ACHN (cell line): ENCODE measurements at regions not wholly inside any gene's neighbourhood (a gene's known extent, or its start where the extent isn't known, plus 50 kb on each side); places are given as distances from the start of the nearest gene placed in this dataset.

ENCODE experiments used
- DNase-seq: peaks from one replicate; pipeline ENCODE4 v3.0.0-alpha.2; 2015
- in situ Hi-C: cut with HindIII; loops from 2 replicates; pipeline ENCODE4 v1.10.0; 2017; ENCODE audit warnings: low sequenced_read_pairs, low pct_ligation_motif_present, low pct_unique_long_range_greater_than_20kb

DNA sequence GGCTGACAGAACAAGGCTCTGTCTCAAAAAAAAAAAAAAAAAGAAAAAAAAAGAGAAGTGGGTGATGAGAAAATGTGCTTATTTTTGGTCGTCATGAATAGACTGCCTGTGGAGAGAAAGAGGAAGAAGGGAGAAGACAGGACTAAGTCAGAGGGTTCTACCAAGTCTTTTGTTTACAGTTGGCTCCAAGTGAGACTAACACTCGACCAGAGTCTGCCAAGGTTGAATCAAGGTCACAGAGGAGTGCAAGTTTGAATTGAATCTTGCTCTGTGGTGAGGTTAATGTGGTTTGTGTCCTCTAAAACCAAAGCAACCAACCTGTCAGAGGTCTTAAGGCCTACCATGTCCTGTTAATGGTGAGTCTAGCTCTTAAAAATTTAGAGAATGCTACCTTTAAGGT, 334.1 kb upstream of the GRM7 start:
- DNase-seq: no peak
- in situ Hi-C loops: no loop called here

DNA sequence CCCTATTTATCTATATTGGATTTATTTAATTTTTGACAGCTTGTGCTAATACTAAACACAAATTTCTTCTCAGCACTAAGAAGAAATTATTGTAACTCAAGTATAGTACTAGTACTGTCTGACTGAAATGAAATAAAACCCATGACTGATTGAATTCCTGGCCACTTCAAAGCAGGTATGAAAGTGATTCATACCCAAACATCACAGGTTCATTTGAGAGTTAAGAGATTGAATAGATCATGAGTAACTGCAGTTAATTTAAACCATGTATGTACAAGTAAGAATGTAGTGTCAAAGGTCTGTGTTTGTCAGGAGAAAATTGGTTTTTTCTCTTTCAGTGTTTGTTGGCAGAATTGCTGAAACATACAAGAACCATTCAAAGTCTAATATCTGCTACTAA, 332.0 kb upstream of the GRM7 start:
- no peak for DNase-seq

DNA sequence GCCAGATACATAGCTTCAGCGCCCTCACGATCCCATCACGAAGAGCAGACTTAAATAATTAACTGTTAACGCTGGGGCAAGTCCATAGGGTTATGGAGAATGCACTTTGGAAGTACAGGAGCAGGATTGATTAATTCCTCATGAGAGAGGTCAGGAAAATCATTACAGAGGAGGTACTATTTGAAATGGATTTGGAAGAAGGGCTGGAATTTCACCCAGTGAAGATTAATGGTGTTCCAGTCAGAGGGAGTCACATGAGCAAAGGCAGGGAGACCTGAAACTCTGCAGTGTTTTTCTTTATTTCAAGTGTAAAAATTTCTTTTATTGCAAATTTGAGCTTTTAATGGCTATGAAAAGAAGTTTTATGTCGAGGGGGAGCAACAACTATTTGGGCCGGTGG, 329.8 kb upstream of the GRM7 start:
- DNase-seq: no peak
- in situ Hi-C loops: no loop called here

More for the DNA sequence above, 332.0 kb upstream of the GRM7 start:
- in situ Hi-C loops: no loop called here

- in situ Hi-C loops: no loop called here
- DNase-seq: no peak
Observed at GRCh38 chr3:6532101-6532500, 328.8 kb upstream of the GRM7 start.

DNA sequence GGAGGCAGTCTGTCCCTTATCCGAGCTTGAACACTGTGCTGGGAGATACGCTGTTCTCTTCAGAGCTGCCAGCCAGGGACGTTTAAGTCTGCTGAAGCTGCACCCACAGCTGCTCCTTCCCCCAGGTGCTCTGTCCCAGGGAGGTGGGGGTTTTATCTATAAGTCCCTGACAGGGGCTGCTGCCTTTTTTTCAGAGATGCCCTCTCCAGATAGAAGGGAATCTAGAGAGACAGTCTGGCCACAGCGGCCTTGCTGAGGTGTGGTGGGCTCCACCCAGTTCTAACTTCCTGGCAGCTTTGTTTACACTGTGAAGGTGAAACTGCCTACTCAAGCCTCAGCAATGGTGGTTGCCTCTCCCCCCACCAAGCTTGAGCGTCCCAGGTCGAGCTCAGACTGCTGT, 319.9 kb upstream of the GRM7 start:
- no peak for DNase-seq
- in situ Hi-C loops: no loop called here

- no peak for DNase-seq
- in situ Hi-C loops: no loop called here
Observed at GRCh38 chr3:6542795-6543194, 318.1 kb upstream of the GRM7 start.

GRCh38 chr3:6549296-6549695, 311.6 kb upstream of the GRM7 start:
- no peak for DNase-seq
- in situ Hi-C loops: no loop called here

GRCh38 chr3:6551165-6551564, 309.8 kb upstream of the GRM7 start:
- DNase-seq: no peak
- in situ Hi-C loops: no loop called here

GRCh38 chr3:6560259-6560658, 300.7 kb upstream of the GRM7 start:
- in situ Hi-C loops: no loop called here
- DNase-seq: no peak

- in situ Hi-C loops: no loop called here
- DNase-seq: no peak
Observed at GRCh38 chr3:6567241-6567640, 293.7 kb upstream of the GRM7 start.

- DNase-seq: no peak
- in situ Hi-C loops: no loop called here
Observed at GRCh38 chr3:6568999-6569493, 291.9 kb upstream of the GRM7 start.

DNA sequence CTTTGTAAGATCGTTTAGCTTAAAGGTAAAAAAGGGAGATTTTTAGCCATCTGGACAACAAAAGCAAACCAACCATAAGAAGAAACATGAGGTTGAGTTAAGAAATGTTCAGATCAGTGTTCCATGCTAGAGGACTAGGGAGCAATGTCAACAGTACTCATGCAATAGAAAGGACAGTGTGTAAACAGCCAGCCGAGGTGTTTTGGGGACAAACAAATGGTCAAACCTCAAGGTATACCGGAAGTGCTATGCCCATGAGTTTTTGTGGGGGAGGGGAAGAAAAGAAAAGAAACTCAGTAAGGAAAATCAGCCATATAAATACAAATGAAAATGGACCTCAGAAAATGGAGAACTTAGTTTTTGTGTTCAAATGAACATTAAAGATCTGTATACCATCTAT, 289.5 kb upstream of the GRM7 start:
- no peak for DNase-seq
- in situ Hi-C loops: no loop called here

DNA sequence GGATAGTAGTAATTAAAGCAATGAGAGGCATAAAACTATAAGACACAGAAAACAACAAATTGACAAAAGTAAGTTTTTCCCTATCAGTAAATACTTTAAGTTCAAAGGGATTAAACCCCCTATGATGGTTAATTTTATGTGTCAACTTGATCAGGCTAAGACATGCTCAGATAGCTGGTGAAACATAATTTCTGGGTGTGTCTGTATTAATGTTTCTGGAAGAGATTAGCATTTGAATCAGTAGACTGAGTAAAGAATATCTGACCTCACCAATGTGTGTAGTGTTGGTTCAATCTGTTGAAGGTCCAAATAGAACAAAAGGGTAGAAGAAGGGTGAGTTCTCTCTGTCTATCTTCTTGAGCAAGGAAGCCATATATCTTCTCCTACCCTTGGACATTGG, 283.3 kb upstream of the GRM7 start:
- in situ Hi-C loops: no loop called here
- DNase-seq: no peak

- in situ Hi-C loops: no loop called here
- DNase-seq: no peak
Observed at GRCh38 chr3:6578526-6578925, 282.4 kb upstream of the GRM7 start.

DNA sequence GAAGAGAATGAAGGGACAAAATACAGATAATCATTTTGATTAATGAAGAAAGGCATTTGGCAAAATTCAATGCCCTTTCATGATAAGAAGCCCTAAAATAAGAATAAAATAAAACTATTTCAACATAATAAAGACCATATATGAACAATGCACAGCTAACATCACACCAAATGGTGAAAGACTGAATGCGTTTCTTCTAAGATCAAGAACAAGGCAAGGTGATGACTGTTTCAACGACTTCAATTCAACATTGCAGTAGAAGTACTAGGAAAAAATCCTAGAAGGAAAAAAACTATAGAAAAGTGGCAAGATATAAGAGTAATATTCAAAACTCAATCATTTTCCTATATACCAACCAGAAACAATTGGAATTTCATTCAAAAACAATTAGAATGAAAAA, 280.1 kb upstream of the GRM7 start:
- no peak for DNase-seq
- in situ Hi-C loops: no loop called here

DNA sequence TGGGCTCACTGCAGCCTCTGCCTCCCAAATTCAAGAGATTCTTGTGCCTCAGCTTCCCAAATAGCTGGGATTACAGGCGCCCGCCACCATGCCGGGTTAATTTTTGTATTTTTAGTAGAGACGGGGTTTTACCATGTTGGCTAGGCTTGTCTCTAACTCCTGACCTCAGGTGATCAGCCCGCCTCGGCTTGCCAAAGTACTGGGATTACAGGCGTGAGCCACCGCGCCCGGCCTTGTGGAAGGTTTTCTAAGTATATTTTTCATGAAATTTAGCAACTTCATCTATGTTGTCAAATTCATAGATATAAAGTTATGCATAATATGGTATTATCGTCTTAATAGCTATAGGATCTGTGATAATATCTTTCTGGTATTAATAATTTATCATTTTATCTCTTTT, 275.6 kb upstream of the GRM7 start:
- DNase-seq: no peak
- in situ Hi-C loops: no loop called here

- no peak for DNase-seq
- in situ Hi-C loops: no loop called here
Observed at GRCh38 chr3:6600237-6600636, 260.7 kb upstream of the GRM7 start.

- in situ Hi-C loops: no loop called here
- no peak for DNase-seq
Observed at GRCh38 chr3:6601374-6601773, 259.5 kb upstream of the GRM7 start.

DNA sequence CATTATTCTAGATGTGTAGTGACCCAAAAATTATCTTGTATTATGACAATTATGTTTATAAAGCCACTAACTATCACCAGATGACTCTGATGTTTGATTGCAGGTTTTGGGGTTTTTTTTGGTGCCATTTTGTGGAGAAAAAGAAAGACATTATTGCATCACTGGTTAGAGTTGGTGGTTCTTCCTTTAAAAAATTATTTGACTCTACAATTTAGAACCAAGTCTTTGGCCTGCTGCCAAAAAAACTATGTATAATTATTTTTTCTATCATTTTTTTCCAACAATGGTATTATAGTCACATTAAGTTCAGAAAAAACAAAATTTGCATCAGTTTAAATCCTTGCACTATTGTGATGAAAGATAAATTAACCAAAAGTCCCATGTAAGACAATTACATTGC, 258.6 kb upstream of the GRM7 start:
- in situ Hi-C loops: no loop called here
- no peak for DNase-seq

- DNase-seq: no peak
- in situ Hi-C loops: no loop called here
Observed at GRCh38 chr3:6605227-6605626, 255.7 kb upstream of the GRM7 start.

DNA sequence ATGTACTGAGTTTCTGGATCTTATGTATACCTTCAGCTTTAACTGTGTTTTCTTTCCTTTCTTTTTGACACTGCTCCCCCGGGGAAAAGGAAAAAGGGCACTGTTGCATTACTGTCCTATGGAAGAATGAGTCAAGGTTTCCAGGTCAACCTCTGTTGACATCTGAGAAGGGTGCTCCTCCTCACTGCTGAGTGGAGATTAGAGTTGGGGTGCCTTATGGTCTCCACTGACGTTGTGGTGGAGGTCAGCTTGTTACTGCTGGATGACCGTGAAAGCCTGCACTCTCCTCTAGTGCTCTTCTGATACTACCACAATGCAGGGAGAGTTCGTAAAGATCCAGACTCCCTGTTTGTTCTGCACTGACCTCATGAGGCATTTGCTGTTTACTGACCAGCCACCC, 252.1 kb upstream of the GRM7 start:
- no peak for DNase-seq
- in situ Hi-C loops: no loop called here
